Activated T-cell treated with anti-CD3 and anti-CD28 coated beads, Interleukin-2, amount 50 U/mL, for 72 hours (primary cell): ENCODE measurements at regions not wholly inside any gene's neighbourhood (a gene's known extent, or its start where the extent isn't known, plus 50 kb on each side); places are given as distances from the start of the nearest gene placed in this dataset.

ENCODE experiments used
- ATAC-seq, 2 donors: fragments of 150-1000 bp; cut with Tn5 transposase; replicated peaks in 1 of 2; 2 replicates each; pipeline ENCODE4 v1.10.0; 2021; ENCODE audit warnings: moderate library complexity in 2 of 2, mild to moderate bottlenecking in 1 of 2
- DNase-seq, 2 donors: peaks; one replicate each; pipeline ENCODE4 v3.0.0; 2021 to 2022; ENCODE audit warnings: mixed read lengths in 1 of 2
- H3K27ac Mint-ChIP-seq: one replicate; pipeline ENCODE4 v1.8.0; 2022; ENCODE audit warnings: mild to moderate bottlenecking, moderate library complexity, mixed read lengths
- H3K27me3 Mint-ChIP-seq: one replicate; pipeline ENCODE4 v1.8.0; 2022; ENCODE audit warnings: low read depth, mixed read lengths
- H3K36me3 Mint-ChIP-seq, 2 donors: one replicate each; pipeline ENCODE4 v1.8.0; 2022; ENCODE audit warnings: mixed read lengths in 2 of 2, mild to moderate bottlenecking in 1 of 2; ENCODE audit not compliant: insufficient read depth in 2 of 2
- H3K4me1 Mint-ChIP-seq: one replicate; pipeline ENCODE4 v1.8.0; 2022; ENCODE audit warnings: low read depth, mixed read lengths
- H3K4me3 Mint-ChIP-seq, 2 donors: one replicate each; pipeline ENCODE4 v1.8.0; 2022; ENCODE audit warnings: mild to moderate bottlenecking in 2 of 2, mixed read lengths in 2 of 2, moderate library complexity in 2 of 2
- H3K9me3 Mint-ChIP-seq, 2 donors: one replicate each; pipeline ENCODE4 v1.8.0; 2022; ENCODE audit warnings: mixed read lengths in 2 of 2

DNA sequence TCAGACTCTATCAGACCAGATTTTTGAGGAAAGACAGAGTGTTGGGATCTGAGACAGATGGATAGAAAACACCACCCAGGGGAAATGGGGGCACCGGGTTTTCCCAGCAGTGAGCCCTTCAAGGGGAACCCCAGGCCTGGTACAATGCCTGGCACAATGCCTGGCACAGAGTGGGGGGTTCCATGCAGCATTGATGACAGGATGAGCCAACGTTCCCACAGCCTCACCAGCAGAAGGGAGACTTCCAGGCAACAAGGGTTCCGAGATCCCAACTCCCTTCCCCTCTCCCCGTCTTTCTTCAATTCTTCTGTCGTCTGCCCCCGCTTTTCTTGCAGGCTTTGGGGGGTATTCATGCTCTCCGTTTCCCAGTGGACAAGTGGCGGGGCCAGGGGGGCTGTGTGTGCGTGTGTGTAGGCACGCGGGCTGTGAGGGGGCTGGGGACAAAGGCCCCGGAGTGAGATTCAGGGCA lies 132.1 kb upstream of the HAAO start:
- H3K4me3 Mint-ChIP-seq, result no peak overlapping the region
- ATAC-seq, result no peak
- no peaks in the 10 kb centered on the region for H3K36me3 Mint-ChIP-seq
- no peak for DNase-seq
- peaks cover 6% of the 10 kb centered on the region for H3K4me1 Mint-ChIP-seq
- no peak overlapping the region for H3K27ac Mint-ChIP-seq
- no peaks in the 10 kb centered on the region for H3K9me3 Mint-ChIP-seq
- no peaks in the 10 kb centered on the region for H3K27me3 Mint-ChIP-seq

DNA sequence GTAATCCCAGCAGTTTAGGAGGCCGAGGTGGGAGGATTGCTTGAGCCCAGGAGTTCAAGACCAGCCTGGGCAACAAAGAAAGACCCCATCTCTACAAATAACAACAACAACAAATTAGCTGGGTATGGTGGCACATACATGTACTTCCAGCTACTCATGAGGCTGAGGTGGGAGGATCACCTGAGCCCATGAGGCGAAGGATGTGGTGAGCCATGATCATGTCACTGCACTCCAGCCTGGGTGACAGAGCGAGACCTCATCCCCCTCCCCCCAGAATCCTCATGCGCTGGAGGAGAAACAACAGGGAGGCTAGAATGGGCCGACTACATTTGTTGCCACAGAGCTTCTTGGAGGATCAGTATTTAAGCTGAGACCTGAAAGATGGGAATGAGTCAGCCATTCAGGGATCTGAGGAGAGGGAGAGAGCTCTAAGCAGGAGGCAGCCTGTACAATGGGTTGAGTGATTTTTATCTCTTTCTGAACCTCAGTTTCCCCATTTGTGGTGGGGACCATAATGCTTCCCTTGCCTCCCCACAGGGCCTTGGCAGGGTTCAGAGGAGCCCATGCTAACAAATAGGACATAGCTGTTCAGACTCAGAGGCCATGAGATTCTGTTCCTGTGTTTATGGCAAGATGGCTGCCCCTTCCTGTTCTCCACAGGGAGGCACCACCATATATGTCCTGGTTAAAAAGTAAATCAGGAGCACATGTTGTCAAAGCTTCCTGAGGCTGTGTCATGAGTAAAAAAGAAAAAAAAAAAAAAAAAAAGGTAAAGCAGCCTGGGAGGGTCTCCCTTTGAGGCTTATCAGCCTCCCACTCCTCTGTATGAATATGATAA lies 131.4 kb upstream of the HAAO start:
- Mint-ChIP-seq H3K27me3 (no peaks in the 10 kb centered on the region), H3K9me3 (no peaks in the 10 kb centered on the region), H3K4me1 (peaks cover 6% of the 10 kb centered on the region), H3K4me3 (no peak overlapping the region), H3K27ac (no peak overlapping the region), H3K36me3 (no peaks in the 10 kb centered on the region)
- DNase-seq, result no peak
- ATAC-seq, result peak in 1 of 2 donors; percentile 31

DNA sequence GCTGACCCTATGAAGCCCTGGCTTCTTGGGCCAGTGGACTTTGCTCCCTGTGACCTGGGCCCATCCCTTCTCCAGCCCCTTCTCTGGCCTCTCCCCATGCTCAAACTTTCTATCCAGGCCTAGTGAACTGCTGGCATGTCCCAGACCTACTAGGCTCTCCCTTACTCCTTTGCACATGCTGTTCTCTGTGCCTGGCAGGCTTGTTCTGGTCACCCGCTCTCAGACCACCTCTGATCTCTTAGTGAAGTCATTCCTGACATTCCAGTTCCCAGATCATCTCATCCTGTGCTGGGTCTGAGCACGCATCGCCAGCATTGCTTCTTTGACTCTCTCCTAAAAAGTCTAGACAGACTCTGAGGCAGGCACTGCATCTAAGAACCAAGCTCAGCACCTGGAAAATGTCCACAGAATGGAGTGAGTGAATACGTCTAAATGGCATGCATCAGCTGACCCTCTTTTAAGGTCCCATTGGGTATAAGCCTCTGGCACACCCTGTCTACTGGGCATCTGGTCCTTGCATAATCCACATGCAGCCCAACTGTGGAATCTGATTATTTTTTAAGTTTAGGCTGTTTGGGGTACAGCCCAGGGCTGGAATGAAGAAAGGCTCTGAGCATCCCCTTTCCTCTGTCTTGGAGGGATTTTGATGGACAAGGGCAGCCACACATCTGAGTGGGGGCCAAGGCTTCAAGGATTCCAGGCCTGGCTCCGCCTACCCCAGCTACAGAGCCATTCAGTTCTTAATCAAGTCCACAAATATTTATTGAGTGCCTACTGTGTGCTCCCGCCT lies 130.6 kb upstream of the HAAO start:
- ATAC-seq (no peak), DNase-seq (no peak)
- Mint-ChIP-seq H3K9me3 (no peaks in the 10 kb centered on the region), H3K4me3 (no peak overlapping the region), H3K36me3 (no peaks in the 10 kb centered on the region), H3K27ac (no peak overlapping the region), H3K27me3 (peaks cover 5% of the 10 kb centered on the region), H3K4me1 (peaks cover 8% of the 10 kb centered on the region)

DNA sequence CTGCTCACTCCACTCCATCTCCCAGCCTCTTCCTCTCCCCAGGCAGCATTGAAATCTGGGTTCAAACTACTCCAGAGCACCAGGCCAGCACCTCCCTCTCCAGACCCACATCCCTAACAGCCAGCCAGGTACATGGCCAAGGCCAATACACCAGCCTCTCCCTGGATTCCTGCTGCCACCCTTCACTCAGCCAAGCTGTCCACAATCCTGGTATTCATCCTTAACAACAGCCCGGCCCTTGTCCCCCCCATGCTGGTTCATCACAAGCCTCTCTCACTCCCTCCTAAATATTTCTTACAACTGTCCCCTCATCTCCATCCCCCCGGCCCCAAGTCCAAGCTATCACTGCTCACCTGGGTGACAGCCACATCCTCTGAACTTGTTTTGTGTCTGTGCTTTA lies 129.9 kb upstream of the HAAO start:
- DNase-seq, result no peak
- ATAC-seq, result no peak
- no peak overlapping the region for H3K27ac Mint-ChIP-seq
- H3K36me3 Mint-ChIP-seq, result no peaks in the 10 kb centered on the region
- peaks cover 14% of the 10 kb centered on the region for H3K4me1 Mint-ChIP-seq
- H3K9me3 Mint-ChIP-seq, result no peaks in the 10 kb centered on the region
- no peak overlapping the region for H3K4me3 Mint-ChIP-seq
- H3K27me3 Mint-ChIP-seq, result peaks cover 7% of the 10 kb centered on the region

DNA sequence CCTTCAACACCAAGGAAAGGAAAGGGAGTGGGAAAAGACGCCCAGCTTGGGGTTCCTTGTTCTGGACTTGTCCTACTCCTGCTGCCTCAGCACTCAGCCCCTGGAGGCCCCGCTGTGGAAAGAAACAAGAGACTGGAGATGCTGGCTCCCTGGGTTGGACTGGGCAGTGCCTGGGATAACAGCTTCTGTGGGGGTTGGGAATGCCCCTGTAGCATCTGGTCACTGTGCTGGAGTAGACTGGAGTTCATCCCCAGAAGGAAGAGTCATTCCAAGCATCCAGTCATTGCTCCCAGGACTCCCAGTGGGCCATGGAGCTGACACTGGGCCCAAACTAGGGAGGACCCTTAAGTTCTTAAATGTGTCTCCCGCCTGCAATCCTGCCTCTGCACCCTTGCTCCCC lies 129.3 kb upstream of the HAAO start:
- no peak for DNase-seq
- Mint-ChIP-seq H3K4me1 (peaks cover 16% of the 10 kb centered on the region), H3K36me3 (no peaks in the 10 kb centered on the region), H3K27ac (no peak overlapping the region), H3K4me3 (no peak overlapping the region), H3K9me3 (no peaks in the 10 kb centered on the region), H3K27me3 (peaks cover 7% of the 10 kb centered on the region)
- ATAC-seq, result no peak

DNA sequence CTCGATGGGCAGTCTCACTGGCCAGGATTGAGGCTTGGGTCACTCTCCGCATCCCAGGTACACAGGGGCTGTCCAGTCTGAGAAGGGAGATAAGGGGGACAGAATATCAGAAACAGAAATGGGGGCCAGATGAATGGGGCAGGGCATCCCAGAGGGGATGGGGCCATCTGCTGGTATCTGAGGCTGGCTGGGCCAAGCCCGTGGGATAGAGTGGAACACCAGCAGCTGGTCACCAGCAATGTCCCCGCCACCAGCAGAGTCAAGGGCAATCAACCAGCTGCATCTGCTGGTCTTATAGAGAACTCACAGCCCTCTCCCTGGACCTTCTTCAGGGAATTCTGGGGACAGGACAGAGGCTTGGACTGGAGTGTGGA lies 128.8 kb upstream of the HAAO start:
- H3K27ac Mint-ChIP-seq, result no peak overlapping the region

DNA sequence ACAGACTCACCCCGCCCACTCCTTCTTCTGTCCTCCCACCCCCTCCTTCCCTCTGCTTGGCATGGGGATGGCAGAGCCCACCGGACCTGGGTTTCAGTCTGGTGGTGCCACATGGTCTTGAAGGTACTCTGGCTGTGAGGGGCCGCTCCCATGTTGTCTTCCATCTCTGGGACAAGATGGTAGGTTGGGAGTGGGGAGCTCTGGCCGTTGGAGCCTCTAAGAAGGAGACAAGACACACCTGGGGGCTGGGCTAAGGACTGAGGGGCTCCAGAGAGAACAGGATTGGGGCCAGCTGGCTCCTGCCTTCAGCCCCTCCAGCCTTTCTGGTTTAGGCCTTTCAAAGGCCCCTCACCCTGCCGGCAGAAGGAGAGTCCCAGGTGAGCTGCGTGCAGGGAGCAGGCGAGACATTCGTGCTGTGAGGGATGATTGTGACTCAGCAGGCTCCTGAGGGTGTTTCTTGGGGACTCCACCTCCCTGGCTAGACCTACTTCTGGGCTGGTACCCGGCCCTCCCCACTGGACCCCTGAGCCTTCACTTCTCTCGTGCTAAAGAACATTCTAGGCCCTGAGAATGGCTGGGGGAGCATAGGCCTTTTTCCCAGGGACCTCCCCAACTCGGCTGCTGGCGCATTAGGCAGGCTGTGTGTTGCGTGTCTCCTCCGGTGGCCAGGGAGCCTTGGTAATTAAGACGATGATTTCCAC lies 128.2 kb upstream of the HAAO start:
- ATAC-seq (no peak), DNase-seq (no peak)
- Mint-ChIP-seq H3K4me3 (no peak overlapping the region), H3K9me3 (no peaks in the 10 kb centered on the region), H3K27ac (no peak overlapping the region), H3K27me3 (peaks cover 7% of the 10 kb centered on the region), H3K36me3 (no peaks in the 10 kb centered on the region), H3K4me1 (peaks cover 16% of the 10 kb centered on the region)

More for the DNA sequence above, 128.8 kb upstream of the HAAO start:
- DNase-seq, result no peak
- H3K36me3 Mint-ChIP-seq, result no peaks in the 10 kb centered on the region
- no peaks in the 10 kb centered on the region for H3K9me3 Mint-ChIP-seq
- no peak overlapping the region for H3K4me3 Mint-ChIP-seq
- peaks cover 7% of the 10 kb centered on the region for H3K27me3 Mint-ChIP-seq
- no peak for ATAC-seq
- H3K4me1 Mint-ChIP-seq, result peaks cover 16% of the 10 kb centered on the region

DNA sequence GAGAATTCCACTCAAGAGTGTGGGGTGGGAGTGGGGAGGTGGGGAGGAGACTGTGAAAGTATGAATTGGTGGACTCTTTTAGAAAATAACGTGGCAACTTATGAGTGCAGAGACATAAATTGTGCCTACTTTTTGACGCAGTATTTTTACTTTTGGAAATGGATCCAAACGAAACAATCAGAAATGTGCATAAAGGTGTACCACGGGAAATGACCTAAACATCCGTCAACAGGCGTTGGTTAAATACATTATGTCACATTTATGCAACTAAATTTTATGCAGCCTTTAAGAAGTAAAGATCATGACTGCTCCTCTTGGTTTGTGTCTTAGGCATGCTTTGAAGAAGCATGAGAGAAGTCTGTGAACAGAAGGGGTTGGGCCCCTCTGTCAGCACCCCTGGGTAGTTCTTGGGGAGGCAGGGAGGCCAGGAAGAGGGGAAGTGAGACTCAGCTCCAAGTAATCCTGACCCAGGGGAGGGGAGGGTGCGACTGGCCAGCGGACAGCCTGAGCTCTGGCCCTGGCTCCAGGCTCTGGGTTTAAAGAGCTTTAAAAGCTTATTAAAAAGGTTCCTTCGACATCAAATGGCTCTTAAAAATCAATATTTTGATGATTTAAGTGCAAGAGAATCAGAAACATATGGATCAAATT lies 126.4 kb upstream of the HAAO start:
- peaks cover 13% of the 10 kb centered on the region for H3K4me1 Mint-ChIP-seq
- no peaks in the 10 kb centered on the region for H3K9me3 Mint-ChIP-seq
- H3K27me3 Mint-ChIP-seq, result peaks cover 7% of the 10 kb centered on the region
- no peak for ATAC-seq
- H3K27ac Mint-ChIP-seq, result no peak overlapping the region
- H3K36me3 Mint-ChIP-seq, result no peaks in the 10 kb centered on the region
- no peak overlapping the region for H3K4me3 Mint-ChIP-seq
- no peak for DNase-seq

DNA sequence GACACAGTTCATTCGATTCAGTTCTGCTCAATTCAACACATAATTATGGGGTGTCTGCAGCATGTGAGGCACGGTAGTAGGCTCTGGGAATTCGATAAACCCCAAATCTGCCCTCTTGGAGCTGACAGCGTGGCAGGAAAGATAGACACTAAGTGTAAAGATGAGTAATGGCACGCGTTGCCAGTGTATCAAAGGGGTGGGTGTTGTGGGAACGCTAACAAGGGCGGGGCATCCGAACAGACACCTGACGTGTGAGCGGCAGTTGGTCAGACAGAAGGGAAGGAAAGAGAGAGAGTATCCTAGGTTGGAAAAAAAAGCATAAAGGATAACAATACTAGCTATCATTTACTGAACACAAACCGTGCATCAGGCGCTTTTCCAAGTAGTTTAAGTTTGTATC lies 125.7 kb upstream of the HAAO start:
- peak in 1 of 2 donors; percentile 20 for ATAC-seq
- H3K4me3 Mint-ChIP-seq, result no peak overlapping the region

DNA sequence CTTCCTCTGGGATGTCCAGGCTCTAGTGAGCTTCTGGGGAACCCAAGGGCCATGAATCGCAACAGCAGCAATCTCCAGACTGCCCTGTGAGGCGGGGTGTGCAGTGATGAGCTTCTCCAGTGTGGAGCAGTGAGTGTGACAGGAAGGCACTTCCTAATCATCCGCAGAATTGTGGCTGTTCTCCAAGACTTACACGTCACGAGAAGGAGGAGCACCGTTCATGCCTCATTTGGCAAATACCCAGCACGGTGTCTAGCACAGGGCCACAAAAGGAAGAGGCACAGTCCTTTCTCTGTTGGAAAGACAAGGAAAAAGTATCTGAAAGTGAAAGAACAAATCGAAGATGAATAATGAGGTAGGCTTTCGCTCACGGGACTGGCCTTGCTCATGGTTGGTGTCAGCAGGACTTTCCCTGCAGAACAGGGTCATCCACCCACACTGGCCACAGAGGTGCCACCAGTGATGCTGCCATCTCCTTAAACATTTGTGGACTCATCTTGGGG lies 125.1 kb upstream of the HAAO start:
- Mint-ChIP-seq H3K27ac (no peak overlapping the region), H3K4me3 (no peak overlapping the region), H3K36me3 (no peaks in the 10 kb centered on the region), H3K4me1 (peaks cover 16% of the 10 kb centered on the region), H3K9me3 (no peaks in the 10 kb centered on the region), H3K27me3 (peaks cover 7% of the 10 kb centered on the region)
- ATAC-seq (peak; percentile 81), DNase-seq (peak; percentile 39 to 41)

More for the DNA sequence above, 125.7 kb upstream of the HAAO start:
- no peak for DNase-seq
- H3K36me3 Mint-ChIP-seq, result no peaks in the 10 kb centered on the region
- H3K9me3 Mint-ChIP-seq, result no peaks in the 10 kb centered on the region
- H3K27me3 Mint-ChIP-seq, result peaks cover 7% of the 10 kb centered on the region
- H3K4me1 Mint-ChIP-seq, result peaks cover 16% of the 10 kb centered on the region
- H3K27ac Mint-ChIP-seq, result no peak overlapping the region

DNA sequence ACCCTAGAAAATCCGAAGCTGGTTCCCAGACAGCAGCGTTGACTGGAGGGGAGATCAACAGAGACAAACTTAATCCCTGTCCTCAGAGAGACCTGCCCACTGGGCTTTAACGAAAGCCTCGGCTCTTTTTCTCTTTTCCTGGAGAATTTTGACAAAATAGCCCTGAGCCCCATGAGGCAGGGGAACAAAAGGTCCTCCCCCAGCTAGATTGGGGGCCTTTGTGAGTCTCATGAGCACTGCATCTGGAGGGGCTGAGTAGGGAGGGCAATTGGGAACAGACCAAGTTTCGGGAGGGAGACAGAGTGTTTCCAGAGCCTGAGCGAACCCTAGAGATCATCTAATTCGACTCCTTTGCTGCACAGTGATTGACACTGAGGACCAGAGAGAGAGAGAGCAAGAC lies 123.9 kb upstream of the HAAO start:
- Mint-ChIP-seq H3K9me3 (no peaks in the 10 kb centered on the region), H3K27ac (no peak overlapping the region), H3K4me3 (no peak overlapping the region), H3K27me3 (peaks cover 7% of the 10 kb centered on the region), H3K36me3 (no peaks in the 10 kb centered on the region), H3K4me1 (peaks cover 16% of the 10 kb centered on the region)
- ATAC-seq (no peak), DNase-seq (no peak)

DNA sequence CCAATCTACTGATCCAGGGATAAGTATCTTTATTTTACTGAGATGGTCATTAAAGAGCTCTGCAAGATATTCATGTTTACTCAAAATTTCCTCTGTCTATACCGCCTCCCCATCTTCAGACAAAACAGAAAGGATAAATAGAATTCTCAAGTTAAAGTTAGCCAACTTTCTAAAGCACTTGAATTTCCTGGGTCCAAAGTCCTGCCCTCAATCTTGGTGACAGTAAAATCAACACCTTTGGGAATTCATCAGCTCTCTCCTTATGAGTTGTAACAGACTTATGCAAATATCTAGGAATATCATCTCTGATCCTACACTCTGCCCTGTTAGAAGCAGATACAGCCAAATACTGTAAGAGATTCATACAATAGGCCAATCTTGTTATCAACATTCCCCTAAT lies 122.5 kb upstream of the HAAO start:
- peaks cover 16% of the 10 kb centered on the region for H3K4me1 Mint-ChIP-seq

More for the DNA sequence above, 122.5 kb upstream of the HAAO start:
- Mint-ChIP-seq H3K4me3 (no peak overlapping the region), H3K27ac (no peak overlapping the region), H3K36me3 (no peaks in the 10 kb centered on the region), H3K27me3 (peaks cover 7% of the 10 kb centered on the region), H3K9me3 (no peaks in the 10 kb centered on the region)
- DNase-seq (no peak), ATAC-seq (no peak)
